Endothelial cell (in vitro differentiated cells): ENCODE measurements at regions not wholly inside any gene's neighbourhood (a gene's known extent, or its start where the extent isn't known, plus 50 kb on each side); places are given as distances from the start of the nearest gene placed in this dataset.
"Not testable (repeated sequence)": the region's sequence is repeated elsewhere in the genome, so short reads cannot be mapped to it uniquely, and the experiment has no call there.

Experiments
- DNase-seq: peaks from one replicate; pipeline ENCODE4 v3.0.0; 2021; ENCODE audit warnings: low spot score
- H3K27ac Mint-ChIP-seq: one replicate; pipeline ENCODE4 v1.8.0; 2021; ENCODE audit warnings: mixed read lengths, inconsistent platforms; ENCODE audit not compliant: unreplicated experiment
- H3K27me3 Mint-ChIP-seq: one replicate; pipeline ENCODE4 v1.8.0; 2021; ENCODE audit warnings: mild to moderate bottlenecking, moderate library complexity, mixed read lengths, inconsistent platforms; ENCODE audit not compliant: unreplicated experiment
- H3K36me3 Mint-ChIP-seq: one replicate; pipeline ENCODE4 v1.8.0; 2021; ENCODE audit warnings: mild to moderate bottlenecking, low read depth, mixed read lengths, inconsistent platforms; ENCODE audit not compliant: unreplicated experiment
- H3K4me1 Mint-ChIP-seq: one replicate; pipeline ENCODE4 v1.8.0; 2021; ENCODE audit warnings: mild to moderate bottlenecking, mixed read lengths, inconsistent platforms; ENCODE audit not compliant: unreplicated experiment
- H3K4me3 Mint-ChIP-seq: one replicate; pipeline ENCODE4 v1.8.0; 2021; ENCODE audit warnings: mild to moderate bottlenecking, mixed read lengths, inconsistent platforms; ENCODE audit not compliant: unreplicated experiment
- H3K9me3 Mint-ChIP-seq: one replicate; pipeline ENCODE4 v1.8.0; 2021; ENCODE audit warnings: mixed read lengths, inconsistent platforms; ENCODE audit not compliant: unreplicated experiment
- TF ChIP-seq, protein P1 (sequence below): fragments of 200-600 bp; sonication (generic); IDR thresholded peaks from one replicate; pipeline ENCODE4 v1.5.0; 2021; ENCODE audit warnings: antibody characterized with exemption; ENCODE audit not compliant: unreplicated experiment

DNA sequence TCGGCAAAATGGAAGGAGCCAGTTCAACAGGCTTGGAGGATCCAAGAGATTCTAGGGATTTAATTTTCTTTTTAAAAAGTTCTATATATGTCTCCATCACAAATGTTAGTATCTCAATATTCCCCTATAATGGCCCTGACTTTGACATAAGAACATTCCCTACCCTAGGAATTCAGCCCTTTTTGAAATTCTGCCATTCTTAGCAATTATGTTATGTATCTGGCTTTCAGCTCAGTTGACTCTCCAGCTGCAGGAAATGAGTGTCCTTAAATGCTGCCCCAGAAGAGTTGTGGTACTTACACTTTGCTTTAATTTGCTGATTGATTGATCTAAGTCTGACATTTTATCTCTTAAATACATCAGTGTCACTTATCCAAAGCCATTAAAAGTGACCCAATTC is 1454.3 kb downstream of the FSTL5 start:
- H3K27me3 Mint-ChIP-seq: no peaks in the 10 kb centered on the region
- H3K4me1 Mint-ChIP-seq: no peaks in the 10 kb centered on the region
- H3K36me3 Mint-ChIP-seq: no peaks in the 10 kb centered on the region
- no peaks in the 10 kb centered on the region for H3K9me3 Mint-ChIP-seq
- DNase-seq: no peak
- H3K27ac Mint-ChIP-seq: no peak overlapping the region
- TF ChIP-seq, protein P1, sequence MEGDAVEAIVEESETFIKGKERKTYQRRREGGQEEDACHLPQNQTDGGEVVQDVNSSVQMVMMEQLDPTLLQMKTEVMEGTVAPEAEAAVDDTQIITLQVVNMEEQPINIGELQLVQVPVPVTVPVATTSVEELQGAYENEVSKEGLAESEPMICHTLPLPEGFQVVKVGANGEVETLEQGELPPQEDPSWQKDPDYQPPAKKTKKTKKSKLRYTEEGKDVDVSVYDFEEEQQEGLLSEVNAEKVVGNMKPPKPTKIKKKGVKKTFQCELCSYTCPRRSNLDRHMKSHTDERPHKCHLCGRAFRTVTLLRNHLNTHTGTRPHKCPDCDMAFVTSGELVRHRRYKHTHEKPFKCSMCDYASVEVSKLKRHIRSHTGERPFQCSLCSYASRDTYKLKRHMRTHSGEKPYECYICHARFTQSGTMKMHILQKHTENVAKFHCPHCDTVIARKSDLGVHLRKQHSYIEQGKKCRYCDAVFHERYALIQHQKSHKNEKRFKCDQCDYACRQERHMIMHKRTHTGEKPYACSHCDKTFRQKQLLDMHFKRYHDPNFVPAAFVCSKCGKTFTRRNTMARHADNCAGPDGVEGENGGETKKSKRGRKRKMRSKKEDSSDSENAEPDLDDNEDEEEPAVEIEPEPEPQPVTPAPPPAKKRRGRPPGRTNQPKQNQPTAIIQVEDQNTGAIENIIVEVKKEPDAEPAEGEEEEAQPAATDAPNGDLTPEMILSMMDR: no peak
- H3K4me3 Mint-ChIP-seq: no peak overlapping the region

DNA sequence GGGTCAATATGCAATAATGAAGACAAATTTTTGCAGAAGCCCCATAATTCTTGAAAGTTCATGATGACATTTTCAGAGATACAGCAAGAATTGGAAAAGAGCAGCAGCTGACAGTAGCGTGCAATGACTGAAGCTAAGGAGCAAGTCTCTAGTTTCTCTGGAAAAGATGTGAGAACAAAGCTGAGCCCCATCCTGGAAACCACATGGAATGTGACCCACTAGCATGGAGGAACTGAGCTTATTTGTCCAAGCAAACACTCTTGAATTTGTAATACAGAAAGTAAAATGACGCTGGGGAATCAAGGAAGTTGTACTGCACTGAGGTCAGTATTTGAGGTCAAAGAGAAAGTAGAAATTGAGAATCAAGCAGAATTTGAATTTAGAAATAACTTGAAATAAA is 1447.2 kb downstream of the FSTL5 start:
- H3K9me3 Mint-ChIP-seq: no peaks in the 10 kb centered on the region
- DNase-seq: no peak
- no peak overlapping the region for H3K27ac Mint-ChIP-seq
- no peak overlapping the region for H3K4me3 Mint-ChIP-seq
- no peaks in the 10 kb centered on the region for H3K4me1 Mint-ChIP-seq
- TF ChIP-seq, protein P1: no peak
- H3K27me3 Mint-ChIP-seq: no peaks in the 10 kb centered on the region
- no peaks in the 10 kb centered on the region for H3K36me3 Mint-ChIP-seq

DNA sequence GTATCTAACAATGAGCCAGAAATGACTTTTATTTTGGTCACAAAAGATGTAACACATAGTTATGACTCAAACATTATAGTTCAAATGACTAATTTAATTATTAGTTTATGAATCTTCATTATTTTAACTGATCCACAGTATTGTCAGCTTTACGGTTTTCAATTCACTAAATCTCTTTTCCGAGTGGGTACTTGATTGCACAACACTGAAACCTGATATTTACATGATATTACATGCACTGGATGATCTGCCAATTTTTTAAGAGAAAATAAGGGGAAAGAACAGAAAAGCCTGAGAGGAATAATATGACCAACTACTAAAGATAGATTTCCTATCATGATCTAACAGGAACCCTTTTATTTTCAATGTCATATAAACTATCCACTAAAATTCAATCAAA is 1446.0 kb downstream of the FSTL5 start:
- H3K27ac Mint-ChIP-seq: no peak overlapping the region
- no peaks in the 10 kb centered on the region for H3K27me3 Mint-ChIP-seq
- H3K9me3 Mint-ChIP-seq: no peaks in the 10 kb centered on the region
- H3K36me3 Mint-ChIP-seq: no peaks in the 10 kb centered on the region
- H3K4me3 Mint-ChIP-seq: no peak overlapping the region
- no peak for DNase-seq
- no peaks in the 10 kb centered on the region for H3K4me1 Mint-ChIP-seq
- TF ChIP-seq, protein P1: no peak

DNA sequence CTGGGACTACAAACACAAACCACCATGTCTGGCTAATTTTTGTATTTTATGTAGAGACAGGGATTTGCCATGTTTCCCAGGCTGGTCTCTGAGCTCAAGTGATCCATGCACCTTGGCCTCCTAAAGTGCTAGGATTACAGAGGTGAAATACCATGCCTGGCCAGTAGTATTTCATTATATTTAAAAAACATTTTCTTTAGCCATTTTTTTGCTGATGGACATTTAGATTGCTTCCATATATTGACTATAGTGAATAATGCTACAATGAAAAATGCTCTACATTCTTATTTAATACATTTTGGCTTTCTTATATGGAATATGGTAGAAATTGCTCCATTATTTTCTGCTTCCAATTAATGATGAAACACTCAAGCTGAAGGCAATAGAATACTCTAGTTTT is 1439.7 kb downstream of the FSTL5 start:
- TF ChIP-seq, protein P1: no peak
- H3K27ac Mint-ChIP-seq: no peak overlapping the region
- no peak for DNase-seq

DNA sequence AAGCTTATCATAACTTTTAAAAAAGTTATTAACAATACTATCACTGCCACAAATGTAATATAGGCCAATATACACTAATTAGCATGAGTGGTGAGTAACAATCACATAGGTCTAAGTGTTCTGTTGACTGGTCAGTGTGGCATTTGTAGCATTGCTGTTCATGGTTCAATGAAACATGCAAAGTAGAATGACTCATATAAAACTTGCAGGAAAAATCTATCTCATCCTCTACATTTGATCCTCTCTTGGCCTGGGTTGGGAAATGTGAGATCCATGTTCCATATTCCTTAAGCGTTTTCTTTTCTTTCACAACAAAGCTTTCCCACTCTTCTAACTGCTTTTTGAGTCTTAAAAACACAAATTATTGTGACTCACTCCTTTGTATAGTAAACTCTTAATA is 1418.7 kb downstream of the FSTL5 start:
- TF ChIP-seq, protein P1: no peak
- Mint-ChIP-seq H3K27ac (no peak overlapping the region), H3K4me1 (no peaks in the 10 kb centered on the region), H3K9me3 (no peaks in the 10 kb centered on the region), H3K27me3 (peaks cover 2% of the 10 kb centered on the region), H3K4me3 (no peak overlapping the region), H3K36me3 (no peaks in the 10 kb centered on the region)
- DNase-seq: no peak

More for the DNA sequence above, 1439.7 kb downstream of the FSTL5 start:
- no peaks in the 10 kb centered on the region for H3K36me3 Mint-ChIP-seq
- H3K4me1 Mint-ChIP-seq: no peaks in the 10 kb centered on the region
- no peaks in the 10 kb centered on the region for H3K27me3 Mint-ChIP-seq
- no peak overlapping the region for H3K4me3 Mint-ChIP-seq
- no peaks in the 10 kb centered on the region for H3K9me3 Mint-ChIP-seq

DNA sequence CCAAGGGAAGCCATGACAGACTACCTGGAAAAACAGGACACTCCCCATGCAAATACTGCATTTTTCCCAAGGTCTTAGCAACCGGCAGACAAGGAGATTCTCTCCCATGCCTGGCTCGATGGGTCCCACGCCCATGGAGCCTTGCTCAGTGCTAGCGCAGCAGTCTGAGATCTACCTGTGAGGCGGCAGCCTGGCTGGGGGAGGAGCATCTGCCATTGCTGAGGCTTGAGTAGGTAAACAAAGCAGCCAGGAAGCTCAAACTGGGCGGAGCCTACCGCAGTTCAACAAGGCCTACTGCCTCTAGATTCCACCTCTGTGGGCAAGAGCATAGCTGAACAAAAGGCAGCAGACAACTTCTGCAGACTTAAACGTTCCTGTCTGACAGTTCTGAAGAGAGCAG is 1417.2 kb downstream of the FSTL5 start:
- not testable (repeated sequence) for H3K9me3 Mint-ChIP-seq, H3K36me3 Mint-ChIP-seq, H3K27ac Mint-ChIP-seq, H3K4me3 Mint-ChIP-seq, H3K27me3 Mint-ChIP-seq, DNase-seq, H3K4me1 Mint-ChIP-seq
